ENCODE measurements at regions not wholly inside any gene's neighbourhood (a gene's known extent, or its start where the extent isn't known, plus 50 kb on each side); places are given as distances from the start of the nearest gene placed in this dataset.

GRCh38 chr10:78295242-78295641 lies 261.6 kb downstream of the RPS24 start:
- DNase-seq (ENCODE audit: low spot score in 2 of 2) (no peak), ATAC-seq (replicated peaks; ENCODE audit: extremely low read depth, poor library complexity, severe bottlenecking) (no peak)
- no peaks in the 10 kb centered on the region for H3K27me3 Mint-ChIP-seq
- no peaks in the 10 kb centered on the region for H3K4me1 Mint-ChIP-seq
- H3K27ac Mint-ChIP-seq (ENCODE audit: low read depth) = no peak overlapping the region
- no peaks in the 10 kb centered on the region for H3K9me3 Mint-ChIP-seq
- peaks cover 1% of the 10 kb centered on the region for H3K36me3 Mint-ChIP-seq (ENCODE audit: insufficient read depth)
- H3K4me3 Mint-ChIP-seq = no peak overlapping the region

- Mint-ChIP-seq H3K36me3 (ENCODE audit: insufficient read depth) (peaks cover 1% of the 10 kb centered on the region), H3K4me3 (no peak overlapping the region), H3K4me1 (no peaks in the 10 kb centered on the region), H3K27ac (ENCODE audit: low read depth) (no peak overlapping the region), H3K27me3 (no peaks in the 10 kb centered on the region), H3K9me3 (no peaks in the 10 kb centered on the region)
- no peak for ATAC-seq (replicated peaks; ENCODE audit: extremely low read depth, poor library complexity, severe bottlenecking)
- DNase-seq (ENCODE audit: low spot score in 2 of 2) = no peak
Measured at GRCh38 chr10:78296785-78297184, 263.1 kb downstream of the RPS24 start.

GRCh38 chr10:78297997-78298396 lies 264.3 kb downstream of the RPS24 start:
- no peak overlapping the region for H3K27ac Mint-ChIP-seq (ENCODE audit: low read depth)
- ATAC-seq (replicated peaks; ENCODE audit: extremely low read depth, poor library complexity, severe bottlenecking) (no peak), DNase-seq (ENCODE audit: low spot score in 2 of 2) (no peak)
- H3K27me3 Mint-ChIP-seq = no peaks in the 10 kb centered on the region
- H3K9me3 Mint-ChIP-seq = no peaks in the 10 kb centered on the region
- H3K4me1 Mint-ChIP-seq = peaks cover 10% of the 10 kb centered on the region
- no peak overlapping the region for H3K4me3 Mint-ChIP-seq
- peaks cover 4% of the 10 kb centered on the region for H3K36me3 Mint-ChIP-seq (ENCODE audit: insufficient read depth)

- Mint-ChIP-seq H3K36me3 (ENCODE audit: insufficient read depth) (peaks cover 4% of the 10 kb centered on the region), H3K4me1 (peaks cover 10% of the 10 kb centered on the region), H3K9me3 (no peaks in the 10 kb centered on the region), H3K4me3 (no peak overlapping the region), H3K27ac (ENCODE audit: low read depth) (no peak overlapping the region), H3K27me3 (no peaks in the 10 kb centered on the region)
- no peak for DNase-seq (ENCODE audit: low spot score in 2 of 2)
- ATAC-seq (replicated peaks; ENCODE audit: extremely low read depth, poor library complexity, severe bottlenecking) = no peak
Measured at GRCh38 chr10:78298835-78299234, 265.2 kb downstream of the RPS24 start.

- H3K4me3 Mint-ChIP-seq = no peak overlapping the region
- no peaks in the 10 kb centered on the region for H3K9me3 Mint-ChIP-seq
- no peaks in the 10 kb centered on the region for H3K27me3 Mint-ChIP-seq
- DNase-seq (ENCODE audit: low spot score in 2 of 2) = no peak
- H3K4me1 Mint-ChIP-seq = peaks cover 10% of the 10 kb centered on the region
- ATAC-seq (replicated peaks; ENCODE audit: extremely low read depth, poor library complexity, severe bottlenecking) = no peak
- H3K27ac Mint-ChIP-seq (ENCODE audit: low read depth) = no peak overlapping the region
- peaks cover 4% of the 10 kb centered on the region for H3K36me3 Mint-ChIP-seq (ENCODE audit: insufficient read depth)
Measured at GRCh38 chr10:78299851-78300468, 266.3 kb downstream of the RPS24 start.

- peaks cover 10% of the 10 kb centered on the region for H3K4me1 Mint-ChIP-seq
- no peaks in the 10 kb centered on the region for H3K9me3 Mint-ChIP-seq
- no peaks in the 10 kb centered on the region for H3K27me3 Mint-ChIP-seq
- no peak overlapping the region for H3K27ac Mint-ChIP-seq (ENCODE audit: low read depth)
- H3K36me3 Mint-ChIP-seq (ENCODE audit: insufficient read depth) = peaks cover 4% of the 10 kb centered on the region
- no peak overlapping the region for H3K4me3 Mint-ChIP-seq
- DNase-seq (ENCODE audit: low spot score in 2 of 2) = no peak
- ATAC-seq (replicated peaks; ENCODE audit: extremely low read depth, poor library complexity, severe bottlenecking) = no peak
Measured at GRCh38 chr10:78300526-78300925, 266.9 kb downstream of the RPS24 start.

- H3K27ac Mint-ChIP-seq (ENCODE audit: low read depth) = no peak overlapping the region
- no peaks in the 10 kb centered on the region for H3K27me3 Mint-ChIP-seq
- peaks cover 4% of the 10 kb centered on the region for H3K36me3 Mint-ChIP-seq (ENCODE audit: insufficient read depth)
- H3K4me3 Mint-ChIP-seq = peak overlapping the region; percentile 9
- no peak for ATAC-seq (replicated peaks; ENCODE audit: extremely low read depth, poor library complexity, severe bottlenecking)
- peaks cover 10% of the 10 kb centered on the region for H3K4me1 Mint-ChIP-seq
- DNase-seq (ENCODE audit: low spot score in 2 of 2) = no peak
- H3K9me3 Mint-ChIP-seq = no peaks in the 10 kb centered on the region
Measured at GRCh38 chr10:78301481-78301880, 267.8 kb downstream of the RPS24 start.

- peak overlapping the region; percentile 93 for H3K4me3 Mint-ChIP-seq
- H3K4me1 Mint-ChIP-seq = peaks cover 10% of the 10 kb centered on the region
- H3K36me3 Mint-ChIP-seq (ENCODE audit: insufficient read depth) = peaks cover 4% of the 10 kb centered on the region
- DNase-seq (ENCODE audit: low spot score in 2 of 2) (peak; percentile 8), ATAC-seq (replicated peaks; ENCODE audit: extremely low read depth, poor library complexity, severe bottlenecking) (no peak)
- H3K27ac Mint-ChIP-seq (ENCODE audit: low read depth) = peak overlapping the region; percentile 93
- no peaks in the 10 kb centered on the region for H3K9me3 Mint-ChIP-seq
- no peaks in the 10 kb centered on the region for H3K27me3 Mint-ChIP-seq
Measured at GRCh38 chr10:78301891-78302738, 268.5 kb downstream of the RPS24 start.

GRCh38 chr10:78302739-78302988 lies 269.0 kb downstream of the RPS24 start:
- Mint-ChIP-seq H3K27me3 (no peaks in the 10 kb centered on the region), H3K36me3 (ENCODE audit: insufficient read depth) (peaks cover 4% of the 10 kb centered on the region), H3K9me3 (no peaks in the 10 kb centered on the region), H3K27ac (ENCODE audit: low read depth) (peak overlapping the region; percentile 93), H3K4me3 (peak overlapping the region; percentile 93), H3K4me1 (peaks cover 10% of the 10 kb centered on the region)
- ATAC-seq (replicated peaks; ENCODE audit: extremely low read depth, poor library complexity, severe bottlenecking) (no peak), DNase-seq (ENCODE audit: low spot score in 2 of 2) (no peak)

GRCh38 chr10:78302989-78303854 lies 269.6 kb downstream of the RPS24 start:
- no peaks in the 10 kb centered on the region for H3K27me3 Mint-ChIP-seq
- H3K36me3 Mint-ChIP-seq (ENCODE audit: insufficient read depth) = peaks cover 4% of the 10 kb centered on the region
- peaks cover 10% of the 10 kb centered on the region for H3K4me1 Mint-ChIP-seq
- ATAC-seq (replicated peaks; ENCODE audit: extremely low read depth, poor library complexity, severe bottlenecking) (peak; percentile 92), DNase-seq (ENCODE audit: low spot score in 2 of 2) (peak; percentile 93 to 95)
- no peaks in the 10 kb centered on the region for H3K9me3 Mint-ChIP-seq
- peak overlapping the region; percentile 93 for H3K4me3 Mint-ChIP-seq
- peak overlapping the region; percentile 93 for H3K27ac Mint-ChIP-seq (ENCODE audit: low read depth)

GRCh38 chr10:78304091-78305045 lies 270.7 kb downstream of the RPS24 start:
- peaks cover 10% of the 10 kb centered on the region for H3K4me1 Mint-ChIP-seq
- no peaks in the 10 kb centered on the region for H3K9me3 Mint-ChIP-seq
- H3K36me3 Mint-ChIP-seq (ENCODE audit: insufficient read depth) = peaks cover 4% of the 10 kb centered on the region
- DNase-seq (ENCODE audit: low spot score in 2 of 2) (peak; percentile 8 to 10), ATAC-seq (replicated peaks; ENCODE audit: extremely low read depth, poor library complexity, severe bottlenecking) (no peak)
- H3K27me3 Mint-ChIP-seq = no peaks in the 10 kb centered on the region
- no peak overlapping the region for H3K27ac Mint-ChIP-seq (ENCODE audit: low read depth)
- H3K4me3 Mint-ChIP-seq = peak overlapping the region; percentile 14

GRCh38 chr10:78305311-78305710 lies 271.6 kb downstream of the RPS24 start:
- ATAC-seq (replicated peaks; ENCODE audit: extremely low read depth, poor library complexity, severe bottlenecking) = no peak
- H3K27me3 Mint-ChIP-seq = no peaks in the 10 kb centered on the region
- peaks cover 10% of the 10 kb centered on the region for H3K4me1 Mint-ChIP-seq
- H3K9me3 Mint-ChIP-seq = no peaks in the 10 kb centered on the region
- no peak overlapping the region for H3K4me3 Mint-ChIP-seq
- no peak overlapping the region for H3K27ac Mint-ChIP-seq (ENCODE audit: low read depth)
- peak; percentile 8 to 12 for DNase-seq (ENCODE audit: low spot score in 2 of 2)
- H3K36me3 Mint-ChIP-seq (ENCODE audit: insufficient read depth) = peaks cover 3% of the 10 kb centered on the region

Data from central memory CD8-positive, alpha-beta T cell (primary cell).